ENCODE measurements at regions not wholly inside any gene's neighbourhood (a gene's known extent, or its start where the extent isn't known, plus 50 kb on each side); places are given as distances from the start of the nearest gene placed in this dataset.

- DNase-seq (ENCODE audit: low read depth, low spot score): no peak
- TF ChIP-seq CTCF (IDR thresholded peaks at IDR 0.05) (no peak), TCF7L2 (IDR thresholded peaks at IDR 0.05; ENCODE audit: low read depth, low read length) (no peak), POLR2AphosphoS5 (IDR thresholded peaks at IDR 0.05; ENCODE audit: low read depth, low read length) (no peak), REST (IDR thresholded peaks at IDR 0.05; ENCODE audit: insufficient read depth in 1 of 2, low read depth in 2 of 2, low read length in 1 of 2) (no peak)
- no peak overlapping the region for H3K27ac ChIP-seq (ENCODE audit: low read length)
- intact Hi-C loops (cut with micrococcal nuclease; ENCODE audit: unreplicated experiment) (no loop called here), in situ Hi-C loops (cut with HindIII; ENCODE audit: low pct_unique_long_range_greater_than_20kb, low sequenced_read_pairs) (no loop called here)
- no peaks in the 10 kb centered on the region for H3K27me3 ChIP-seq (ENCODE audit: control insufficient read depth, insufficient read depth, low read length)
- H3K4me1 ChIP-seq (ENCODE audit: control insufficient read depth, insufficient read depth, low read length): no peaks in the 10 kb centered on the region
- no peak overlapping the region for H3K4me3 ChIP-seq (ENCODE audit: low read depth in 2 of 2, low read length in 2 of 2)
- no peaks in the 10 kb centered on the region for H3K9me3 ChIP-seq (ENCODE audit: control insufficient read depth, insufficient read depth, low read depth, low read length)
- BruUV-seq (replicated peaks): no TSS peak
- no peak for ATAC-seq
- no peaks in the 10 kb centered on the region for H3K36me3 ChIP-seq (ENCODE audit: control insufficient read depth, insufficient read depth, low read length)
- POLR2A ChIA-PET: no interaction called here
- CTCF ChIA-PET: no interaction called here
Measured at GRCh38 chr4:8754634-8755589, 116.7 kb downstream of the HMX1 start.

- ChIA-PET CTCF (no interaction called here), POLR2A (no interaction called here)
- DNase-seq (ENCODE audit: low read depth, low spot score) (no peak), ATAC-seq (no peak)
- Histone ChIP-seq H3K27me3 (ENCODE audit: control insufficient read depth, insufficient read depth, low read length) (no peaks in the 10 kb centered on the region), H3K4me3 (ENCODE audit: low read depth in 2 of 2, low read length in 2 of 2) (no peak overlapping the region), H3K4me1 (ENCODE audit: control insufficient read depth, insufficient read depth, low read length) (no peaks in the 10 kb centered on the region), H3K27ac (ENCODE audit: low read length) (no peak overlapping the region), H3K36me3 (ENCODE audit: control insufficient read depth, insufficient read depth, low read length) (no peaks in the 10 kb centered on the region), H3K9me3 (ENCODE audit: control insufficient read depth, insufficient read depth, low read depth, low read length) (no peaks in the 10 kb centered on the region)
- no TSS peak for BruUV-seq (replicated peaks)
- in situ Hi-C loops (cut with HindIII; ENCODE audit: low pct_unique_long_range_greater_than_20kb, low sequenced_read_pairs) (no loop called here), intact Hi-C loops (cut with micrococcal nuclease; ENCODE audit: unreplicated experiment) (no loop called here)
- no peak for TF ChIP-seq SIN3A (IDR thresholded peaks at IDR 0.05; ENCODE audit: borderline replicate concordance, insufficient read depth, low read depth, low read length)
- no peak for TF ChIP-seq POLR2AphosphoS5 (IDR thresholded peaks at IDR 0.05; ENCODE audit: low read depth, low read length)
- TF ChIP-seq TCF7L2 (IDR thresholded peaks at IDR 0.05; ENCODE audit: low read depth, low read length): no peak
- TF ChIP-seq CTCF (IDR thresholded peaks at IDR 0.05): no peak
- no peak for TF ChIP-seq REST (IDR thresholded peaks at IDR 0.05; ENCODE audit: insufficient read depth in 1 of 2, low read depth in 2 of 2, low read length in 1 of 2)
Measured at GRCh38 chr4:8748236-8748575, 123.4 kb downstream of the HMX1 start.
